Breast epithelium (tissue), 3 donors: ENCODE measurements at regions not wholly inside any gene's neighbourhood (a gene's known extent, or its start where the extent isn't known, plus 50 kb on each side); places are given as distances from the start of the nearest gene placed in this dataset.

Experiments used
- CTCF ChIP-seq, 3 donors: fragments of 450-650 bp; IDR thresholded peaks; one replicate each; pipeline ENCODE4 v1.5.1; 2016 to 2017; ENCODE audit warnings: antibody characterized with exemption in 3 of 3, mild to moderate bottlenecking in 3 of 3, moderate library complexity in 3 of 3
- POLR2A ChIP-seq: fragments of 450-650 bp; IDR thresholded peaks from one replicate; pipeline ENCODE4 v1.6.1; 2016; ENCODE audit warnings: antibody characterized with exemption, mild to moderate bottlenecking, moderate library complexity
- POLR2AphosphoS5 ChIP-seq, 3 donors: sonication (generic); formaldehyde crosslinking; IDR thresholded peaks; one replicate each; pipeline ENCODE4 v1.6.1; 2017; ENCODE audit warnings: antibody characterized with exemption in 3 of 3

- no peak for TF ChIP-seq CTCF (IDR thresholded peaks at IDR 0.05)
- no peak for TF ChIP-seq POLR2A
- TF ChIP-seq POLR2AphosphoS5 (IDR thresholded peaks at IDR 0.05), result no peak
Measured at GRCh38 chr4:15233264-15233597, 194.6 kb upstream of the C1QTNF7 start.
